ENCODE measurements at regions not wholly inside any gene's neighbourhood (a gene's known extent, or its start where the extent isn't known, plus 50 kb on each side); places are given as distances from the start of the nearest gene placed in this dataset.
"Not testable (repeated sequence)": the region's sequence is repeated elsewhere in the genome, so short reads cannot be mapped to it uniquely, and the experiment has no call there.

- DNase-seq, result no peak
These were observed 160.4 kb downstream of the UACA start for GRCh38 chr15:70602834-70603560.

DNA sequence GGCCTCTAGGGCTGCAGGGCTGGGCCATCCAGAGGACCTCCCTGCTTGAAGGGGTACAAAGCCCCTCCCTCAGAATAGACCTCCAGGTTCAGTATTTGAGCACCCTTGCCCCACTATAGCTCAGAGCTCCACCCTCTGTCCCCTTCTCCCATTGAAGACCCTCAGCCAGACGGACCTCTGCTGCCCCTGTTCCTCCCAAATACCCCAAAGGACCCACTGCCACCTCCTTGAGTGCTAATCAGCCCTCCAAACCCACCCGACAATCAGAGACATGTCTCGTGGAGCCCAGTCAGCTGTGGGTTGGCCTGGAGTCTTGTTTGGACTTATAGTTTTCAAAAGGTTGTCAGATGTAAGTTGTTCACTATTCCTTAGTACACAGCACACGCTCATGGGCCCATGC lies 161.1 kb downstream of the UACA start:
- no peak for DNase-seq

DNA sequence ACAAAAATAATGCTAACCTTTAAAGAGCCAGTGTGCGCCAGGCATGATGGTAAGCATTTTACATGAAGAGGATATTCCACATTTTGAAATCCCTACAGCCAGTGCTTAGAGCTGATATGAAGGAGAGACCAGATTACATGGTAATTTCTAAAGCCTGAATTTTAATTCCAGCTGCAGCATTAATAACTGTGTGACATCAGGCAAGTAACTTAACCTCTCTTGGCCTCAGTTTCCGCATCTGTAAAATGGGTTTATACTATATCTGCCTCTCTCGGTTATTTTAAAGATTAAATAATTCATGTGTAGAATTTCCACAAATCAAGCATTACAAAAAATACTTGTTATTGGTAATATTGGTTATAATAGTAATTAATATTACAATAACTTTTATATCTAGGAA lies 165.4 kb downstream of the UACA start:
- DNase-seq, result no peak

GRCh38 chr15:70597056-70597603 lies 166.2 kb downstream of the UACA start:
- no peak for DNase-seq

DNA sequence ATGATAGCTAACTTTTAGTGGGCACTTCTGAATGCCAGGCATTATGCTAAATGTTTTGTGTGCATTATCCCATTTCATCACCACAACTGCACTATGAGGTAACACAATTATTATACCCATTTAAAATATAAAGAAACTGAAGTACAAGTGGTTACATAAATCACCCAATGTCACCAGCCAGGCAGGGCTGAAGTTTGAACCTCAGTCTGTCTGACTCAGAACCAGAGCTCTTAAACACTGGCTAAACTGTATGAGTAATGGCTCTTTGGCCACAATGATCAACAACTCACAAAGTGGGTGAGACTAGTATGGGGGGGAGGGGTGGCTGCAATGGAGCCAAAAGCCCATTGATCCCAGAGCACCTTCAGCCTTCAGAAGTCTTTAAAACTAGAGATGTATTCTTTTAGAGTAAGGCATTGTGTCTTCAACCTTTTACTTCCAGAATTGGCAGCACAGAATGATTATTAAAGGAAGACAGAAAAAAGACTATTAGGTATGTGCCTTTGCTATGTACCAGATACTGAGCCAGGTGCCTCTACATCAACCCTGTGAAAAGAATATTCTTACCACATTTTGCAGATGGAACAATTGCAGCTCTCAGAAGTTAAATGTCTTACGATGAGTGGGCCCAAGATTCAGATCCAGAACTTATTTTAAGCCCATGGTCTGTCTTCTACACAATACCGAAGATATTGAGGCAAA lies 166.9 kb downstream of the UACA start:
- DNase-seq, result no peak

- DNase-seq, result no peak
These were observed 169.6 kb downstream of the UACA start for GRCh38 chr15:70593795-70594194.

GRCh38 chr15:70589728-70590127 lies 173.6 kb downstream of the UACA start:
- no peak for DNase-seq

DNA sequence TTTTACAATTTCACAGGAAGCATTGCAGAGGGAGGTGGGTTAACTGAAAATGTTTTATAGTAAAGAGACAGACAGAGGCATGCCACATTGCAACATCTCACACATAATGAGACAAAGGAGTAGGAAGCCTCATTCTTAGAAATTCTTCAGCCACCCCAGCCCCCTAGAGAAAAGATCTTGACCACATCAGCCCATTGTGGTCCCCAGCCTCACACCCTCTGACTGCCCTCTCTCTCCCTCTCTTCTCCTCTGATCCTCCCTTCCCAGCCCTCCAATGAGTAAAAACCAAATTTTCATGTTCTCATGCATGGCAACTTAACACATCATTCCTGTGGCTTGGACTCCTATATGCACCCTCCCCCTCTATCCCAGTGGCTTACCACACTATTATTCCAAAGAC lies 174.1 kb downstream of the UACA start:
- DNase-seq, result no peak

DNA sequence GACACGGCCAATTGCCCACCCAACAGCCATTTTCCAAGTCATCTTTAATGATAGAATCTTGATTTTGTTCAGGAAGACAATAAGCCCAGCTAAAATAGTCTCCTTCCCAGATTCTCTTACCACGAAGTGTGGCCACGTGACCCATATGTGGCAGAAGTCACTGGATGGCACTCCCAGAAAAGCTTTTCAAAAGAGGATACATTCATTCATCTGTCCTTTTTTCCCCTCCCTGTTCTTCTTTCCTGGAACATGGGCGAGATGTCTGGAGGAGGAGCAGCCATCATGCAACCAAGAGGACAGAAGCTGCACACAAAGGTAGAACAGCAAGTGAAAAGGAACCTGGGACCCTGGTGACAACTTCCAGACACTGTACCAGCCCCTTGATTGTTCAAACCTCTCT lies 174.7 kb downstream of the UACA start:
- no peak for DNase-seq

DNA sequence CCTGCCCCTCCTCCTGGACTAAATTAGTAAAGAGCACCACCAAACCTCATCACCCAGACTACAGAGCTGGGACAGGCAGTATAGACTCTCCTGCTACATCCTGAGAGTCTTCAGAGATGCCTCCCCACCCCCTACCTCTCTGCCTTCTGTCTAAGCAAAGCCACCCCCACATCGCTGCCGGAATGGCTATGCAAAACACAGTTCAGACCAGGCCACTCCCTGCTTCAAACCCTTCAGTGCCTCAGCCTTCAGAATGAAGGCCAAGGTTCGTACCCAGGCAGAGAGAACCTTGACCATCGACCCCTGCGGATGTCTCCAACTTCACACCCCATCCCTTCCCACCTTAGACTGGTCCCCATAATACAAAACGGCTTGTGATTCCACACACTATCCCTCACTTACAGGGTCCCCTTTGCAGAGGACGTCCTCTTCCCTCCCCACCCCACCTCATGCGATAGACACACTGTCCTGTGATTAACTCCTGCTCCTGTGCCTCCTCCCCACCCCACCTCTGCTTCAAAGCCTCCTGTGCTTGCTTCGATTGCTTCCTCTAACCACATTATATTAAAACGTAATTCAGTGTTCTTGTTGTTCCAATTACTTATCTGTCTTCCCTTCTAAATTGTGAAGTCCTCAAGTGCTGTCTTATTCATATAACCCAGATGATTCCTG lies 175.3 kb downstream of the UACA start:
- no peak for DNase-seq

GRCh38 chr15:70587012-70587634 lies 176.2 kb downstream of the UACA start:
- not testable (repeated sequence) for DNase-seq

- DNase-seq, result no peak
These were observed 177.1 kb downstream of the UACA start for GRCh38 chr15:70586241-70586640.

GRCh38 chr15:70585707-70586034 lies 177.7 kb downstream of the UACA start:
- no peak for DNase-seq

DNA sequence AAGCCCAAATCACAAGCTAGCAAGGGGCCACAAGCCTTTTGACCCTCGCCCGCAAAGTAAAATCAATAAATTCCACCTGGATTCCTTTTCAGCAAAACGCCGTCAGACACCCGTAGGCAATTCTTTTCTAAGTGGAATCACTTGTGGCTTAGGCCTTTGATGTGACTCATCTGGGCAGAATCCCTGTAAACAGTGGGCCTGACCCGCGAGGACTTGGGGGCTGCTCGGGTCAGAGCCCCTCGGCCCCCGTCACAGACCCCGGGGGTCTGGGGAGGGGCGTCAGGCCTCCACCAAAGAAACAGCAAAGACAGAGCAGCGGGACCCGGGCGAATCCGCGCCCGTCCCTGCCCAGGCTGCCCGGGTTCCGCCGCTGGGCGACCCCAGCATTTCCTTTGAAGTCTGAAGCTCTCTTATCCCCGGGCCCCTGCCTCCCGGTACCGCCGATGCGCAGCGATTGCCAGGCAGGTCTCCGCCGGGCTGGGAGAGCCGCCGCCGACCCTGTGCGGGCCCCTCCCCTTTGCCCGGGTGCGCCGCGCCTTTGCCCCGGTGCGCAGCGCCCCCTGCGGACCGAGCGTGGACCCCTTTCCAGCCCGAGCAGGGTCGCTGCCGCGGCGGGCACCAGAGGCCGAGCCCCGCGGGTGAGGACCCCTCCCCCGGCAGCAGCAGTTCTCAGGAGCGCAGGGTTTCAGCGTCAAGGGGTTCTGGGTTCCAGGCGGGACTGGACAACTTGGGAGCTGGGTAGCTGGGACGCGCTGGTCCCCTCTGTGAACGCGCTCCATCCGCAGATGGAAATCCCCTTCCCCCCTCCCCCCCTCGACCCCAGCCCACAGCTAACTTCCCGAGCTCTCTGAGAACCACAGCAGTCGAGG lies 178.3 kb downstream of the UACA start:
- DNase-seq, result no peak

GRCh38 chr15:70584441-70584837 lies 178.9 kb downstream of the UACA start:
- no peak for DNase-seq

- DNase-seq, result no peak
These were observed 180.4 kb downstream of the UACA start for GRCh38 chr15:70583006-70583405.

- DNase-seq, result no peak
These were observed 181.0 kb downstream of the UACA start for GRCh38 chr15:70582143-70582945.

- no peak for DNase-seq
These were observed 182.4 kb downstream of the UACA start for GRCh38 chr15:70580958-70581357.

DNA sequence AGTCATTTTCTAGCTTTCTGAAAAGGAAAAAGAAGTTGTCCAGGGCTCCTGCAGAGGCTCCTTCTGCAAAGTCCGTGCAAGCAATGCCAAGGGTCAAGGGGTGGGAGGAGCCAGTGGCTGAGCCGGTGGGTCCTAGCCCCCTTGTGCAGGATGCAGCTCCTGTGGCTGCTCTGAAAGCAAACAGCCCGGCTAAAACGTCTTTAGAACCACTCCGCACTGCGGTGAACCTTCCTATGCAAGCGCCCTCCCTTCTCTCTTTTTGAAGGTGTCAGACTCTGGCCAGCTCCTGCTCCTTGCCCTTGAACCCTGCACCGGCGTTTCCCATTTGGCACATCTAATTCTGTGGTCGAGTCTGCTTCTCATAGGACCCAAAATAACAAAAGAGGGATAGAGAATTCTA lies 183.1 kb downstream of the UACA start:
- DNase-seq, result no peak

GRCh38 chr15:70579766-70580165 lies 183.6 kb downstream of the UACA start:
- no peak for DNase-seq

- DNase-seq, result no peak
These were observed 185.2 kb downstream of the UACA start for GRCh38 chr15:70578196-70578595.

- no peak for DNase-seq
These were observed 186.7 kb downstream of the UACA start for GRCh38 chr15:70576696-70577095.
